SK-N-MC (cell line): ENCODE measurements at regions not wholly inside any gene's neighbourhood (a gene's known extent, or its start where the extent isn't known, plus 50 kb on each side); places are given as distances from the start of the nearest gene placed in this dataset.

Experiments used
- EZH2 ChIP-seq: fragments of 200-600 bp; sonication (generic); IDR thresholded peaks from one replicate; pipeline ENCODE4 v1.6.1; 2017; ENCODE audit warnings: antibody characterized with exemption
- POLR2AphosphoS5 ChIP-seq: IDR thresholded peaks from 2 replicates; pipeline ENCODE4 v1.6.1; 2012; ENCODE audit warnings: mild to moderate bottlenecking, low read depth, low read length, borderline replicate concordance

DNA sequence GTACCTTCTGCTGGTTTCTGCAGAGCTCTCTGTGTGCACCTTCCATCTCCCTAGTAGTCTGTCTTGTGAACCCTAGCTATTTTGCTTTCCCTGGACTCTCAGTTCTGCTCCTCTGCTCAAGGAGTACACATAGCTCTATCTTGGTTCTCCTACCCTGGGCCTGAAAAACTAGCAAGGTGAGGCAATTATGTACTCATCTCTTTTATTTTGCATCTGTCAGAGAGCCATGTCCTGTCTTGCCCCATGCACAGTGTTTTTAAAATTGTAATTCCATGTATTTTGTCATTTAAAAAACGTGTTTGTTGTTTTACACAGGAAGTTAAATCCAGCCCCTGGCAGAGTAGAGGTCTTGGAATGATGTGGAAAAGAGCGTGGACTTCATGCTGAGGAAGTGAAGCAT, 684.9 kb upstream of the CPEB2 start:
- TF ChIP-seq POLR2AphosphoS5 (no peak), EZH2 (no peak)
